ENCODE measurements at regions not wholly inside any gene's neighbourhood (a gene's known extent, or its start where the extent isn't known, plus 50 kb on each side); places are given as distances from the start of the nearest gene placed in this dataset.
"Not testable (repeated sequence)": the region's sequence is repeated elsewhere in the genome, so short reads cannot be mapped to it uniquely, and the experiment has no call there.

DNA sequence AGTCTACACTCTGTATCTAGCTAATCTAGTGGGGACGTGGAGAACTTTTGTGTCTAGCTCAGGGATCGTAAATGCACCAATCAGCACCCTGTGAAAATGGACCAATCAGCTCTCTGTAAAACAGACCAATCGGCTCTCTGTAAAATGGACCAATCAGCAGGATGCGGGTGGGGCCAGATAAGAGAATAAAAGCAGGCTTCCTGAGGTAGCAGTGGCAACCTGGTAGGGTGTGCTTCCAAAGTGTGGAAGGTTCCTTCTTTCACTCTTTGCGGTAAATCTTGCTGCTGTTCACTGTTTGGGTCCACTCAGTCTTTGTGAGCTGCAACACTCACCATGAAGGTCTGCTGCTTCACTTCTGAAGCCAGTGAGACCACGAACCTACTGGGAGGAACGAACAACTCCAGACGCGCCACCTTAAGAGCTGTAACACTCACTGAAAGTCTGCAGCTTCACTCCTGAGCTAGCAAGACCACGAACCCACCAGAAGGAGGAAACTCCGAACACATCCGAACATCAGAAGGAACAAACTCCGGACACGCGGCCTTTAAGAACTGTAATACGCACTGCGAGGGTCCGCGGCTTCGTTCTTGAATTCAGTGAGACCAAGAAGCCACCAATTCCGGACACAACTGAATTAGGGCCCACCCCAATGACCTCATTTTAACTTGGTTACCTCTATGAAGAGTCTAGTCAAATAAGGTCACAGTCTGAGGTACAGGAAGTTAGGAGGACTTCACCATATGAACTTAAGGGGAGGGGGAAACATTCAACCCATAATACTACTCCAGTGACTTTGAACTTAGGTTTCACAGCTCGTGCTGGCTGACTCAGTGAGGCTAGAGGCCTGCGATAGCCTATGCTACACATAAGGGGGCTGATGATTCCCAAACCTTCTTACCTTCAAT lies 59.8 kb upstream of the LPGAT1 start:
- POLR2A ChIA-PET; H3K4me1 ChIP-seq; H3K36me3 ChIP-seq (ENCODE audit: control insufficient read depth, insufficient read depth, low read length); H3K27ac Mint-ChIP-seq (ENCODE audit: unreplicated experiment); H3K27me3 ChIP-seq (replicated peaks; ENCODE audit: control insufficient read depth, insufficient read depth, low read length); H3K4me3 ChIP-seq (ENCODE audit: low read depth, low read length); BruUV-seq (replicated peaks); H3K9me3 ChIP-seq; H3K36me3 Mint-ChIP-seq (ENCODE audit: insufficient read depth, unreplicated experiment); H3K4me3 Mint-ChIP-seq (ENCODE audit: unreplicated experiment); H3K9me3 Mint-ChIP-seq (ENCODE audit: unreplicated experiment); intact Hi-C loops (cut with micrococcal nuclease; ENCODE audit: unreplicated experiment); CTCF ChIA-PET; H3K27me3 Mint-ChIP-seq (ENCODE audit: insufficient read depth, unreplicated experiment); DNase-seq: not testable (repeated sequence)
- peaks cover 30% of the 10 kb centered on the region for H3K4me1 Mint-ChIP-seq (ENCODE audit: low read depth, unreplicated experiment)

DNA sequence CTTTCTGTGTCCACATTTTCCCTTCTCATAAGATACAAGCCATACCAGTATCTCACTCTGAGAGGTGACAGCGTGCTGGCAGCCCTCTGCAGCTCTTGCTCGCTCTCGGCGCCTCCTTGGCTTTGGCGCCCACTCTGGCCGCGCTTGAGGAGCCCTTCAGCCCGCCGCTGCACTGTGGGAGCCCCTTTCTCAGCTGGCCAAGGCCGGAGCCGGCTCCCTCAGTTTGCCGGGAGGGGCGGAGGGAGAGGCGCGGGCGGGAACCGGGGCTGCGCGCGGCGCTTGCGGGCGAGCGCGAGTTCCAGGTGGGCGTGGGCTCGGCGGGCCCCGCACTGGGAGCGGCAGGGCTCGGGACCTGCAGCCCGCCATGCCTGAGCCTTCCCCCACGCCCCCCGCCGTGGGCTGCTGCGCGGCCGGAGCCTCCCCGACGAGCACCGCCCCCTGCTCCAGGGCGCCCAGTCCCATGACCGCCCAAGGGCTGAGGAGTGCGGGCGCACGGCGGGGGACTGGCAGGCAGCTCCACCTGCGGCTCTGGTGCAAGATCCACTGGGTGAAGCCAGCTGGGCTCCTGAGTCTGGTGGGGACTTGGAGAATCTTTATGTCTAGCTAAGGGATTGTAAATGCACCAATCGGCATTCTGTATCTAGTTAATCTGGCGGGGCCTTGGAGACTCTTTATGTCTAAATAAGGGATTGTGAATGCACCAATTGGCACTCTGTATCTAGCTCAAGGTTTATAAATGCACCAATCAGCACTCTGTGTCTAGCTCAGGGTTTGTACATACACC lies 58.9 kb upstream of the LPGAT1 start:
- H3K27me3 Mint-ChIP-seq (ENCODE audit: insufficient read depth, unreplicated experiment); H3K27ac Mint-ChIP-seq (ENCODE audit: unreplicated experiment); POLR2A ChIA-PET; intact Hi-C loops (cut with micrococcal nuclease; ENCODE audit: unreplicated experiment); H3K4me3 Mint-ChIP-seq (ENCODE audit: unreplicated experiment); BruUV-seq (replicated peaks); H3K36me3 ChIP-seq (ENCODE audit: control insufficient read depth, insufficient read depth, low read length); H3K36me3 Mint-ChIP-seq (ENCODE audit: insufficient read depth, unreplicated experiment); H3K9me3 ChIP-seq; H3K4me3 ChIP-seq (ENCODE audit: low read depth, low read length); H3K4me1 ChIP-seq; H3K9me3 Mint-ChIP-seq (ENCODE audit: unreplicated experiment); CTCF ChIA-PET; DNase-seq; H3K27me3 ChIP-seq (replicated peaks; ENCODE audit: control insufficient read depth, insufficient read depth, low read length): not testable (repeated sequence)
- peaks cover 22% of the 10 kb centered on the region for H3K4me1 Mint-ChIP-seq (ENCODE audit: low read depth, unreplicated experiment)

DNA sequence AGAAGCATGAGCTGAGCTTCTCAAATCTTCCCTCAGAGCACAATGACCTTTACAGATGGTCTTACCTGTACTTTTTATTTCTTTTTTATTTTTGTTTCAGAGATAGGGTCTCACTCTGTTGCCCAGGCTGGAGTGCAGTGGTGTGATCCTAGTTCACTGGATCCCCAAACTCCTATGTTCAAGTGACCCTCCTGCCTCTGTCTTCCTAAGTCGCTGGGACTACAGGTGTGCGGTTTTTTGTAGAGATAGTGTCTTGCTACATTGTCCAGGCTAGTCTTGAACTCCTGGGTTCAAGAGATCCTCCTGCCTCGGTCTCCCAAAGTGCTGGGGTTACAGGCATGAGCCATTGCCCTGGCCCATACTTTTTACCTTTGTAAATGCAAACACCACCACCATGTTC lies 56.0 kb upstream of the LPGAT1 start:
- no TSS peak for BruUV-seq (replicated peaks)
- intact Hi-C loops (cut with micrococcal nuclease; ENCODE audit: unreplicated experiment) = no loop called here
- Histone ChIP-seq H3K36me3 (ENCODE audit: control insufficient read depth, insufficient read depth, low read length) (no peaks in the 10 kb centered on the region), H3K4me3 (ENCODE audit: low read depth, low read length) (no peak overlapping the region), H3K27me3 (replicated peaks; ENCODE audit: control insufficient read depth, insufficient read depth, low read length) (no peaks in the 10 kb centered on the region), H3K9me3 (no peaks in the 10 kb centered on the region; the same call in 1 of the 2 replicates), H3K4me1 (no peaks in the 10 kb centered on the region)
- ChIA-PET POLR2A (no interaction called here), CTCF (no interaction called here)
- H3K27me3 Mint-ChIP-seq (ENCODE audit: insufficient read depth, unreplicated experiment) = no peaks in the 10 kb centered on the region
- H3K36me3 Mint-ChIP-seq (ENCODE audit: insufficient read depth, unreplicated experiment) = peaks cover 5% of the 10 kb centered on the region
- no peak for DNase-seq
- TF ChIP-seq, protein P1, sequence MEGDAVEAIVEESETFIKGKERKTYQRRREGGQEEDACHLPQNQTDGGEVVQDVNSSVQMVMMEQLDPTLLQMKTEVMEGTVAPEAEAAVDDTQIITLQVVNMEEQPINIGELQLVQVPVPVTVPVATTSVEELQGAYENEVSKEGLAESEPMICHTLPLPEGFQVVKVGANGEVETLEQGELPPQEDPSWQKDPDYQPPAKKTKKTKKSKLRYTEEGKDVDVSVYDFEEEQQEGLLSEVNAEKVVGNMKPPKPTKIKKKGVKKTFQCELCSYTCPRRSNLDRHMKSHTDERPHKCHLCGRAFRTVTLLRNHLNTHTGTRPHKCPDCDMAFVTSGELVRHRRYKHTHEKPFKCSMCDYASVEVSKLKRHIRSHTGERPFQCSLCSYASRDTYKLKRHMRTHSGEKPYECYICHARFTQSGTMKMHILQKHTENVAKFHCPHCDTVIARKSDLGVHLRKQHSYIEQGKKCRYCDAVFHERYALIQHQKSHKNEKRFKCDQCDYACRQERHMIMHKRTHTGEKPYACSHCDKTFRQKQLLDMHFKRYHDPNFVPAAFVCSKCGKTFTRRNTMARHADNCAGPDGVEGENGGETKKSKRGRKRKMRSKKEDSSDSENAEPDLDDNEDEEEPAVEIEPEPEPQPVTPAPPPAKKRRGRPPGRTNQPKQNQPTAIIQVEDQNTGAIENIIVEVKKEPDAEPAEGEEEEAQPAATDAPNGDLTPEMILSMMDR (IDR thresholded peaks at IDR 0.05; ENCODE audit: insufficient read depth in 1 of 2, low read depth in 1 of 2, low read length in 1 of 2, severe bottlenecking in 1 of 2, unreplicated experiment in 1 of 2) = no peak
- H3K4me3 Mint-ChIP-seq (ENCODE audit: unreplicated experiment) = no peak overlapping the region
- peaks cover 22% of the 10 kb centered on the region for H3K4me1 Mint-ChIP-seq (ENCODE audit: low read depth, unreplicated experiment)
- H3K27ac Mint-ChIP-seq (ENCODE audit: unreplicated experiment) = no peak overlapping the region
- no peaks in the 10 kb centered on the region for H3K9me3 Mint-ChIP-seq (ENCODE audit: unreplicated experiment)
